GM18519 (cell line): ENCODE measurements at regions not wholly inside any gene's neighbourhood (a gene's known extent, or its start where the extent isn't known, plus 50 kb on each side); places are given as distances from the start of the nearest gene placed in this dataset.
"Not testable (repeated sequence)": the region's sequence is repeated elsewhere in the genome, so short reads cannot be mapped to it uniquely, and the experiment has no call there.

Experiments
- ATAC-seq: cut with Tn5 transposase; IDR thresholded peaks from one replicate; pipeline ENCODE4 v1.9.1; 2021; ENCODE audit warnings: mild to moderate bottlenecking, moderate library complexity; ENCODE audit not compliant: unreplicated experiment, low FRiP score

DNA sequence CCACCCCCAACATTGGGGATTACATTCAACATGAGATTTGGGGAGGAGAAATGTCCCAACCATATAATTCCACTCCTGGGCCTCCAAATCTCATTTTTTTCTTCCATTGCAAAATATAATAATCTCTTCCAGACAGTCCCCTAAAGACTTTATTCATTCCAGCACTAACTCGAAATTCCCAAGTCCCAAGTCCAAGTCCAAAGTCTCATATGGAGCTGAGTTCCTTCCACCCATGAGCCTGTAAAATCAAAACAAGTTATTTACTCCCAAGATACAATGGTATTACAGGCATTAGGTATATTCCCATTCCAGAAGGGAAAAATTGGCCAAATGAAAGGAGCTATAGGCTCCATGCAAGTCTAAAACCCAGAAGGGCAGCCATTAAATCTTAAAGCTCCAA is 56.7 kb downstream of the P2RY1 start:
- no peak for ATAC-seq

DNA sequence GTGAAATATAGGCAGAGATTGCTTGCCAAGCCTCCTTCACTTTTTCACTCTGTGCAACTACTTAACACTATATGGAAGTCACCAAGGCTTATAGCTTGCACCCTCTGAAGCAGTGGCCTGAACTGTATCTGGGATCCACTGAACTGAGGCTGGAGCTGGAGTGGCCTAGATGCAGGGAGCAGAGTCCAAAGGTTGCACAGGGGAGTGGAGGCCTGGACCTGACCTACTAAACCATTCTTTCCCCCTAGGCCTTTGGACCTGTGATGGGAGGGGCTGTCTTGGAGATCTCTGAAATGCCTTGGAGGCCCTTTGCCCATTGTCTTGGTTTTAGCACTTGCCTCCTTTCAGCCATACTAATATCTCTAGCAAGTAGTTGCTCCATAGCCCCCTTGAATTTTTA is 57.5 kb downstream of the P2RY1 start:
- no peak for ATAC-seq

DNA sequence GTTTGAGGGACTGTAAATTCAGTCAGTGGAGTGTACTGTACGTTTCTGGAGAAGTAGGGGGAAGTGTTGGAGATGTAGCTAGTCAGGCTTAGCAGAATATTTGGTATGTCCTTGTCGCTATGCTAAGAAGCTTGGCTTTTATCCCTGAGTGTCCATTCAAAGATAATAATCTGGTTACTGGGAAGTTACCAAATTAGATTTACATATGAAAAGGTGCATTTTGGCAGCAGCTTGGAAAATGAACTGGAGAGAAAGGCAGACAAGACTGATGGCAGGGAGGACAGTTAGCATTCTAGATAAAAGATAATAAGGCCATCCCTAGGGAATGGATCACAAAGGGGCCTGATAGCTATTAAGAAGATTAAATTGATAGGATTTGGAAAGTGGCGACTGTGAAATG is 58.7 kb downstream of the P2RY1 start:
- ATAC-seq = no peak

DNA sequence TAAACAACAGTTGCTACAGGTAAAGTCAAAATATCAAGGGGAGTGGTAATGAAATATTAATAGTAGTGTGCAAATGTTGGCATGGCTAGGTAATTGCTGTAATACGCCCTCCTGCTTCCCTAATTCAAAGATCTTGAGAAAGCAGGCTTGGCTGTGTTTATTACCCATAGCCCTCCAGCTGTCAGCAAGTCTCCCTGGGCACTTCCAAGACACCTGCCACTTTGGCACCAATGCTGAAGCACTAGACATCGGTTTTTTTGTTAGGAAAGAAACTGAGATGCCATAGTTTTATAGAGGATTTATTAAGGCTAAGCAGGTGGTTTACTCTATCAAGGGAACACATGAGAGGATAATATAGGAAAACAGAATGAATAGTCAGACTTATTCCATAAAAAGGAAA is 64.4 kb downstream of the P2RY1 start:
- ATAC-seq = no peak

DNA sequence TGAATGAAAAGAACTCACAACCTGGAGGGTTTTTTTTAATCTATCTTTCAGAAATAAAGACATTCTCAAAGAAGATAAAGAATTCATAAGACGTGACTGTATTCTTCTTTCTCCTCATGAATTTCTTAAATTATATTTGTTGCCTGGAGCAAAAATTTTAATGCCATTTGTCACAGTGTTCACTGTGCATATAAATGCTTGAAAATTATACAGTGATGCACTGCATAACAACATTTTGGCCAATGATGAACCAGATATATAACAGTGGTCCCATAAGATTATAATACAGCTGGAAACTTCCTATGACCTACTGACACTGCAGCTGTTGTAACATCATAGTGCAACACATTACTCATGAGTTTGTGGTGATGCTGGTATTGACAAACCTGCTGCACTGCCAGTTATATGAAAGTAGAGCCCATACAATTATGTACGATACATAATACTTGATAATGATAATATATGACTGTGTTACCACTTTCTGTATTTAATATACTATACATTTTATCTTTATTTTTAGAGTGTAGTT is 67.3 kb downstream of the P2RY1 start:
- ATAC-seq = no peak

DNA sequence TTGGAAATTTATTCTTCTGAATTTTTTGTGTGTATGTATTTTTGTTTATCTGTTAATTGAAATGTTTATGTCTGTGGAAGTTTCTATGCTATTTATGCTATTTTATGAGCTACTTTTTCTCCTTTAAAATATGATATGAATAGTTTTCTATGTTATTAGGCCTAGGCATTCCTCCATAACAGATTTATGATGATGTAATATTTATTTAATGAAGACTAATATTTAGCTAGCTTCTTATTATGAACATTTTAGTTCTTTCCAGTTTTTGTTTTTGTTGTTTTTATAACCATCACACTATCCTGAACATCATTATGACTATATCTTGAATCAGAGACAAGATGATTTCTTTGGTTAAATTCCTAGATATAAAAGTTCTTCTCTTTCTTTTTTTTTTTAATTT is 70.7 kb downstream of the P2RY1 start:
- ATAC-seq = no peak

DNA sequence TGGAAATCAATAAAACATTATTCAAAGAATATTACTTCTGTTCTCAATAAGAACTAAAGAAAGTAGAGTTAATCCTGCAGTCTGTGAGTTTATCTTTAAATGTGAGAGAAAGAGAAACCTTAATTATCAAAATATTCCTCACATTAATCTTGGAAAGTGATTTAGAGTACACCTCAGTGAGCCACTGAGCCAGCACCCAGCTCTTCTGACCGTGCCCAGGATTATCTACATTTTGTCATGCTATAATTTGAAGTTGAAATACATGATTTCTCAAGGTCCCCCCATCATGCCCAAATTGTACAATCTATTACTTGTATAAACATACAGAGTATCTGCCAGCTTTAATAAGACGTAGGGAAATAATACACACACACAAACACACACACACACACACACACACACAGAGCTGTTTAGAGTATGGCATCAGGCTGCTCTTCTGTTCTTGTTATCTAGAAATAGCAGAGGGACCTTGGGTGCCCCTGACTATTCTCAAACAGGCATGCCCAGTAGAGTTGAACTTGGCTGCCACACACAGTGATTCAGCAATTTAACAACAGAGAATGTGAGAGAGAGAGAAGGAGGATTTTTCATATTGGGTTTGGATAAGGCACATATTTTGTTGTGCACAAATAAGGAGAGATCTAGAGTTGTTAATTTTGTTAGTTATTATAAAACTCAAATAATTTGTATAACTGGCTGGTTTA is 74.4 kb downstream of the P2RY1 start:
- ATAC-seq = no peak

DNA sequence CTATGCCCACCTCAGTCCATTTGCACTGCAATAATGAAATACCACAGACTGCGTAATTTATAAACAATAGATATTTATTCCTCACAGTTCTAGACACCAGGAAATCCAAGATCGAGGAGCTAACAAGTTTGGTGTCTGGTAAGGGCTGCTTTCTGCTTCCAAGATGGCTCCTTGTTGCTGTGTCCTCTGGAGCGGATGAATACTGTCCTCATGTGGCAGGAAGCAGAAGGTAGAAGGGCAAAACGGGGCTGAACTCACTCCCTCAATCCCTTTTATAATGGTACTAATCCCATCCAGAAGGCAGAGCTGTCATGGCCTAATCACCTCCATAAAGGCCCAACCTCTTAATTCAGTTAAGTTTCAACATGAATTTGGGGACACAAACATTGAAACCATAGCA is 75.3 kb downstream of the P2RY1 start:
- ATAC-seq = no peak

DNA sequence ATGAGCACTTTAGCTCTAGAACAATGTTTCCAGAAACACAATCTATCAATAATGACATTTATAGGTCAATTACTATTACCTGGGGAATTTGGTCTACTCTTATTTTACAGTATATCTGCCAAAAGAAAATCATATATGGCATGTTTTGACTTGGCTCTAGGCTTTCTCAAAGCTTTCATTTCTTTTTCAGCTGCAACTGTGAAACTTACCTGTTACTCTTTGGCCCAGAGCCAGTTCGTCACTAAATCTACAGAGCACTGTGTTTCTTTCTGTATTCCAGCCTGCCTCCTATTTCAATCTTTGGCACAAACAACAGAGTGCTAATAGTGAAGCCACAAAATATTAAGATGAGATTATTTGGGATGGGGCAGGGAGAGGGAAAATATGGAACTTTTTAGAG is 76.0 kb downstream of the P2RY1 start:
- ATAC-seq = no peak

DNA sequence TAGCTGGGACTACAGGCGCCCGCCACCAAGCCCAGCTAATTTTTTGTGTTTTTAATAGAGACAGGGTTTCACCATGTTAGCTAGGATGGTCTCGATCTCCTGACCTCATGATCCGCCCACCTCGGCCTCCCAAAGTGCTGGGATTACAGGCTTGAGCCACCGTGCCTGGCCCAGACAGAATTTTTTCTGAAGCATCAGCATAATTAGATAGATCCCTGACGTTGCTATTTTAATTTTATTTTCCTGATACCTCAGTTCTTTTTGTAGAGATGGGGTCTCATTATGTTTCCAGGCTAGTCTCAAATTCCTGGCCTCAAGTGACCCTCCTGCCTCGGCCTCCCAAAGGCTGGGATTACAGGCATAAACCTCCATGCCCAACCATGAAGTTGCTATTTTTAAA is 79.8 kb downstream of the P2RY1 start:
- ATAC-seq = not testable (repeated sequence)

DNA sequence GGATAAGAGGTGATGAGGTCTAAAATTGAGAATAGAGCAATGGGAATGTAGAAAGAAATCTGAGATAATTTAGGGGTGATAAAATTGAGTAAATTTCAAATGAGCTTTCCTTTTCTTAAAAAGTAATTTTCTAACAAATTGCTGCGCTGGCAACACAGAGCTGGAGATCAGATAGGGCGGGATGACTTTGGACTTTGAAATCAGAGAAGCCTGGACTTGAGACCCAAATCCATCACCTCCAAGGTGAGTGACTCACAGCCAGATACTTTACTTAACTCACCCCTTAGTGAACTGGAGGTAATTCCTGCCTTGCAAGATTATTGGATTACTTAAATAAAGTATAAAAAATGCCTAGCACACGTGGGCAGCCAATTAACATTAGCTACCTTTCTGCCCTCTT is 80.8 kb downstream of the P2RY1 start:
- ATAC-seq = no peak

DNA sequence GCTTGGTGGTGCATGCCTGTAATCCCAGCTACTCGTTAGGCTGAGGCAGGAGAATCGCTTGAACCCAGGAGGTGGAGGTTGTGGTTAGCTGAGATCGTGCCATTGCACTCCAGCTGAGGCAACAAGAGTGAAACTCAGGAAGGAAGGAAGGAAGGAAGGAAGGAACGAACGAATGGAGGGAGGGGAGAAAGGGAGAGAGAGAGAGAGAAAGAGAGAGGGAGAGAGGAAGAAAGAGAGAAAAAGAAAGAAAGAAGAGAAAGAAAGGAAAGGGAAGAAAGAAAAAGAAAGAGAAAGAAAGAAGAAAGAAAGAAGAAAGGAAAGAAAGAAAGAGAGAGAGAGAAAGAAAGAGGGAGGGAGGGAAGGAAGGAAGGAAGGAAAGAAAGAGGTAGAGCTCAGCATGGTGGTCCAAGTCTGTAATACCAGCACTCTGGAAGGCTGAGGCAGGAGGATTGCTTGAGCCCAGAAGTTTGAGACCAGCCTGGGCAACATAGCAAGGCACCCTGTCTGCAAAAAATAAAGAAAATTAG is 81.9 kb downstream of the P2RY1 start:
- ATAC-seq = no peak

DNA sequence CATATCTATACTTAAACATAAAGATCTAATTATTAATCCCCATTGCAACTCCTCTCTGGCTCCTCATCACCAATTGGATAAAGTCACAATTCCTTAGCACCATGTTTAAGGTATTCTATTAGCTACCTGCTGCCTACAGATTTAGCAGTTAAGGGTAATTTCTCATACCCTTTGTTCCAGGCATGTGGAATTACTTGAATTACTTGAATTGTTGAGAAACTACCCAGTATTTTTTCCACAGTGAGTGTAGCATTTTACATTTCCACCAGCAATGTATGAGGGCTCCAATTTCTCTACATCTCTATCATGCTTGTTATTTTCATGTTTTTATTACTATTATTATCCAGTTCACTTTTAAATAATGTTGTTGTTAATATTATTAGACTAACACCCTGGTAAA is 86.4 kb downstream of the P2RY1 start:
- no peak for ATAC-seq

DNA sequence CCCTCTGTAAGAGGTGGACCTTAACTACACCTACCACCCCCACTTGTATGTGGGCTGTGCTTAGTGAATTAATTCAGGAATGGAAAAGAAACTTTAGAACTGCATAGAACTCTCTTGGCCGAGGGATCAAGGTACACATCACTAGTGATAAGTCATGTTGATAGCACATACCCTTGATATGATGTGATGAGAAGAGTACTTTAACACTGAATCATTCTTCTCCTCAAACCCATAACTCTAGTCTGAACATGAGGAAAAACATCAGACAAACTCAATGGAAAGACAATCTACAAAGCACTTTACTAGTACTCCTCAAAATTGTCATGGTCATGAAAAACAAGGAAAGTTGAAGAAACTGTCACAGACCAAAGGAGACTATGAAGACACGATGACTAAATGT is 87.6 kb downstream of the P2RY1 start:
- no peak for ATAC-seq

DNA sequence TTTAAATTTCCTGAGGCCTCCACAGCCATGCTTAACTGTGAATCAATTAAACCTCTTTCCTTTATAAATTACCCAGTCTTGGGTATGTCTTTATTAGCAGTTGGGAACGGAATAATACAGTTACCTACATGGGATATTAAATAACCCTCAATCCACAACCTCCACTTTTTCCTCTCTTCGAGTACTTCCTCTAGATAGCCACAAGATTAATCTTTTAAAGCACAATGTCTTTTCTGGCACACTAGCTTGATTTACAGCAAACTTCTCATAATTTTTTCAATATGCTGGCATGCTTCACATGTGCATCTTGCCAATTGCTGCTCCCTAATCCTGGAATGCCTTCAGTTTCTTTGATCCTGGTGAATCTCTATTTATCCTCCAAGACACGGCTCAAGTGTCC is 92.2 kb downstream of the P2RY1 start:
- no peak for ATAC-seq

DNA sequence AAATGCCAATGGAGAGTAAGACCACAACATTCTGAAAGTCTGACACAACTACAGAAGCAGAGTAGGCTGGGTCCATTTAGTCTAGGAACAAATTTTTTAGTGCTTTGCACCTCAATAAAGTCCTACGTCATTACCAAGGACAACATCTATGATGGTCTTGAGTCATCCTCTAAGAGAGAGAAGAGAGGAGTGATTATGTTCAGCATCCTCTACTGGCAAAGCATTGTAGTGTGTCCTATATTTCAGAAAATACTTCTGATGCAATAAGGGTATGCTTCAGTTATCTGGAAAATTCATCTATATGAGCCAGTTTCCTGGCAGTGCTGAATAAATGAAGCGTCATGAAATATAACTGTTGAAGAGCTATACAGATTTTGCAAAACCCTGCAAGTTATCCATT is 95.6 kb downstream of the P2RY1 start:
- ATAC-seq = no peak

DNA sequence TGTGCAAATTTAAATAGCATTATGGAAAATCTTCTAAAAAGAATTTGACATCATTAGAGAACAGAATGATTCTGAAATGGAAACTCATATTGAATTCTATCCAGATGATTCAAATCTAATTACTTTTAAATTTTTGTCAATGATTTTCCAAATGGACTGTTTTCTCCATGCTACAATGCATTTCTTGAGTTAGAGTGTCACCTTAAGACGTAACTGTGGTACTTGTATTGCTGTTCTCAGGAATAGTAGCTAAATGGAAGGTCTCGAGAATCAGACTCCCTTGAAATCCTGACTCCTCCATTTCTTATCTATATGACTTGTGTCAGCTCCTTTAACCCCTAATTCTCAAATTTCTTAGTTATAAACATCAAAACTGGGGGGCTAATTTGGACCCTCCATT is 102.3 kb downstream of the P2RY1 start:
- no peak for ATAC-seq

DNA sequence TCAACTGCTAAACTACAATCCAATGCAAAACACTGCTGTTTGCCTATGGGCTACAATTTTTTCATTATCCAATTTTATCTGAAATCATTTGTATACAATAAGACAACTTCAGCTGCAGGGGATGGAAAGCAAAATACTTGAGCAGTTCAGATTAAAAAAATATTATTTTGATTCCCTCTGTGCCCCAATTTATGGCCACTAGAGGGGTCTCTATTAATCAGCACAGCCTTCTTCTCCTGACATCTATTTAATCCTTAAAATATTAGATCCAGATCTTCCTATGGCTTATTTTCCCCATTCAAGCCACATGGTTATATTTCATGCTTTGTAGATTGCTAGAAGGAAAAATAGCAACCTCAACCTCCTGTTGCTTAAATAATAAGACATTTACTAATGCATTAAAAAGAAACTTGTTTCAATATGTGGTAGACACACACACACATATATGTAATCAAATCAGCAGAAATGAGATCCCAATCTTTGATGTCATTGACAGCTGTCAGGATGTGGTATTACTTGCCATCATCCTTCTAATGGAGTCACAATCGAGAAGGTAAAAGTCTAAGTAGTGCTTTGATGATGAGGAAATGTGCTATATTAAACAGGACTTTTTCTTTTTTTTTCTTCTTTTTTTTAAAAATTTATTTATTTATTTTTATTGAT is 104.2 kb downstream of the P2RY1 start:
- ATAC-seq = no peak

DNA sequence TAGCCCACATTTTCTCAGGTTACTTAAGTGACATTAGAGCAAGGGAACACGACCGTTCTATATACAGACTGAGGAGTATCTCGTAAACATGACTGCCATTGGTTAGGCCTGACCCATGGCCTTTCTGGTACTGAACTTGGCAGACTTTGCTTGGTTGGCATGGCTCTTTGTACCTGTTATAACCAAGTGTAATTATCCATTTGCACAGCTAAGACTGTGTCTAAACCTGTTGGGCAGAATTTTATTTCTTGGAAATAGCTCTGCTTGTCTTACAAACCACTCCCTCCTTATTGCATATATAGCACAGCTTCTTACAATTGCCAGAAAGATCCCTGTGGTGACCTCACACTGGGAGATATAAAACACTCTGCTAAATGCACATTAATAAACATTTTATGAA is 106.9 kb downstream of the P2RY1 start:
- ATAC-seq = no peak

DNA sequence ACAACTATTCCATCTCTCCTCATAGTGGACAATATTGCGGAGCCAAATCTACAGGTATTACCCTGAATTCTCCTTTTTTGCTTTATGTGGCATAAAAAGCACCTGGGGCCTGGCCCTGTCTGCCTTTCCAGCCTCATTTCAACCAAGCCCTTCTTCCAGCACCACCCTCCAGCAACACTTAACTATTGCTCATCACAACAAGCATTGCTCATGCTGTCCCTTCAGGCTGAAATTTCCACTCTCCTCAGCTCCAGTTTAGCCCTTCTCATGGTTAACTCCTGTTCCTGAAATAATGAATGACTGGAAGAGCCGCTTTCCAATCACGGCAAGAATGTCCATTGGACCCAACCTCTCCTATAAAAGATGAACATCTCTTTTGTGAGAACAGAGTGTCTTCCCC is 107.4 kb downstream of the P2RY1 start:
- ATAC-seq = no peak

DNA sequence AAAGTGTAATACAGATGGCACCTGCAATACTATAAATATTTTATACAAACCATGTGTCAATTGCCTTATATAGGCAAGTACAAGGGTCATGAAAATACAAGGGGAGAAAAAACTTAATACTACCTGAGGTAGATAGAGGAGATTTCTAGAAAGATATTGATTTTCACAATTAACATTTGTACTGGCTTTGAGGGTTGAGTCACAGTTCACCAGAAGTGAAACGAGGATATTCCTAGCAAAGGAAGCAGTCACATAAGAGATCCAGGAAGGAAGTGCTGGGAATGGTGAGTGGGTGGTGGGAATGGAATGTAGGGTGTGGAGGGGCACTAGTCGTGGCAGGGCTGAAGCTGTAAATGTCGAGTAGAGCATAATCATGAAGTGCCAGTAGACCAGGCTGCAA is 108.7 kb downstream of the P2RY1 start:
- no peak for ATAC-seq

DNA sequence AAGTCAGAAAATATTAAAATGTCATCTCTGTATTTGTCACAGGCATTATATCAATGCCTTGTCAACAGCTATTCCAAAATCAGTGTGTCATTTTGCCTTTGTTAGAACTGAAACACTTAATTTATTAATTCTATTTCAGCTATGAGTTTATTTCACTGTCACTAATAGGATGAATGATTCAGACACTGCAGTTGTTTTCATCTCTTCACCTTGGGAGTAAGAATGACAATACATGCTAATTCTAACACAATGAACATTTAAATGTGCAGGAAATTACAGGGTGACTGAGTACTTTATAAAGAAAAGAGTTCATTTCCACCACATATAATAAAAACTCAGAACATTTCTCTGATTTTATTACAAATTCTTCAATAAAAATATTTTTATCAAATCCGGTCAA is 109.7 kb downstream of the P2RY1 start:
- no peak for ATAC-seq
